NCI-H2081 treated with DMSO at 0.1 percent for 48 hours (cell line): ENCODE measurements at regions not wholly inside any gene's neighbourhood (a gene's known extent, or its start where the extent isn't known, plus 50 kb on each side); places are given as distances from the start of the nearest gene placed in this dataset.

Experiments
- DNase-seq: peaks from one replicate; lab custom pipeline; 2025; lab: John Stamatoyannopoulos, UW

GRCh38 chr9:84450029-84450428 lies 109.5 kb upstream of the SLC28A3 start:
- no peak for DNase-seq

GRCh38 chr9:84456527-84456926 lies 116.0 kb upstream of the SLC28A3 start:
- no peak for DNase-seq

GRCh38 chr9:84460695-84461094 lies 120.1 kb upstream of the SLC28A3 start:
- DNase-seq = no peak

GRCh38 chr9:84463272-84463671 lies 122.7 kb upstream of the SLC28A3 start:
- no peak for DNase-seq

GRCh38 chr9:84466580-84467285 lies 126.2 kb upstream of the SLC28A3 start:
- DNase-seq = no peak

- DNase-seq = no peak
These were observed 131.3 kb upstream of the SLC28A3 start for GRCh38 chr9:84471816-84472215.

GRCh38 chr9:84478996-84479395 lies 138.4 kb upstream of the SLC28A3 start:
- no peak for DNase-seq

GRCh38 chr9:84480071-84480470 lies 139.5 kb upstream of the SLC28A3 start:
- no peak for DNase-seq

- no peak for DNase-seq
These were observed 140.7 kb upstream of the SLC28A3 start for GRCh38 chr9:84481231-84481630.

- no peak for DNase-seq
These were observed 141.2 kb upstream of the SLC28A3 start for GRCh38 chr9:84481636-84482218.

- no peak for DNase-seq
These were observed 142.0 kb upstream of the SLC28A3 start for GRCh38 chr9:84482607-84483006.

GRCh38 chr9:84484172-84484571 lies 143.6 kb upstream of the SLC28A3 start:
- no peak for DNase-seq

- DNase-seq = no peak
These were observed 145.0 kb upstream of the SLC28A3 start for GRCh38 chr9:84485539-84485938.

- no peak for DNase-seq
These were observed 146.1 kb upstream of the SLC28A3 start for GRCh38 chr9:84486663-84487062.

GRCh38 chr9:84490206-84490841 lies 149.8 kb upstream of the SLC28A3 start:
- no peak for DNase-seq

- no peak for DNase-seq
These were observed 150.3 kb upstream of the SLC28A3 start for GRCh38 chr9:84490842-84491325.

- DNase-seq = no peak
These were observed 152.0 kb upstream of the SLC28A3 start for GRCh38 chr9:84492366-84493159.

- no peak for DNase-seq
These were observed 152.9 kb upstream of the SLC28A3 start for GRCh38 chr9:84493284-84493947.

GRCh38 chr9:84499969-84500582 lies 159.5 kb upstream of the SLC28A3 start:
- DNase-seq = no peak

GRCh38 chr9:84500826-84501225 lies 160.3 kb upstream of the SLC28A3 start:
- no peak for DNase-seq

- no peak for DNase-seq
These were observed 161.0 kb upstream of the SLC28A3 start for GRCh38 chr9:84501587-84501986.
